ENCODE measurements at regions not wholly inside any gene's neighbourhood (a gene's known extent, or its start where the extent isn't known, plus 50 kb on each side); places are given as distances from the start of the nearest gene placed in this dataset.

DNA sequence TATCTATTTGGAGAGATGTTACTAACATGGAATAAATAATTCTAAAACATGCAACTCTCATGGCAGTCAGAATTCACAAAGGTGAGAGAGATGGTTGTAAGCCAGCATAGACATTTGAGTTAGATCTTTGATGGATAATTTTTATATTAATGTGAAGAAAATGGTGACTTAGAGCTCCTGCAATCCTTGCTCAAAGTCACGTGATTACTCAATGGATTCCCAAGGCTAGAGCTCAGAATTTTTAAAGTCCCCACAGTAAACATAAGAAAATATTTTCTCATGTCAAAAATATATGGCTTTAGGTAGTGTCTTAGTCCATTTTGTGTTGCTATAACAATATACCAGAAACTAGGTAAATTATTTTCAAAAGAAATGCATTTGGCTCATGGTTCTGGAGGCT, 281.5 kb upstream of the PRKD1 start:
- no peak for TF ChIP-seq POLR2A (IDR thresholded peaks at IDR 0.05)
- TF ChIP-seq, protein P1, sequence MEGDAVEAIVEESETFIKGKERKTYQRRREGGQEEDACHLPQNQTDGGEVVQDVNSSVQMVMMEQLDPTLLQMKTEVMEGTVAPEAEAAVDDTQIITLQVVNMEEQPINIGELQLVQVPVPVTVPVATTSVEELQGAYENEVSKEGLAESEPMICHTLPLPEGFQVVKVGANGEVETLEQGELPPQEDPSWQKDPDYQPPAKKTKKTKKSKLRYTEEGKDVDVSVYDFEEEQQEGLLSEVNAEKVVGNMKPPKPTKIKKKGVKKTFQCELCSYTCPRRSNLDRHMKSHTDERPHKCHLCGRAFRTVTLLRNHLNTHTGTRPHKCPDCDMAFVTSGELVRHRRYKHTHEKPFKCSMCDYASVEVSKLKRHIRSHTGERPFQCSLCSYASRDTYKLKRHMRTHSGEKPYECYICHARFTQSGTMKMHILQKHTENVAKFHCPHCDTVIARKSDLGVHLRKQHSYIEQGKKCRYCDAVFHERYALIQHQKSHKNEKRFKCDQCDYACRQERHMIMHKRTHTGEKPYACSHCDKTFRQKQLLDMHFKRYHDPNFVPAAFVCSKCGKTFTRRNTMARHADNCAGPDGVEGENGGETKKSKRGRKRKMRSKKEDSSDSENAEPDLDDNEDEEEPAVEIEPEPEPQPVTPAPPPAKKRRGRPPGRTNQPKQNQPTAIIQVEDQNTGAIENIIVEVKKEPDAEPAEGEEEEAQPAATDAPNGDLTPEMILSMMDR (IDR thresholded peaks at IDR 0.05): no peak

Data from breast epithelium (tissue), 3 donors.